NCI-H2227 (cell line): ENCODE measurements at regions not wholly inside any gene's neighbourhood (a gene's known extent, or its start where the extent isn't known, plus 50 kb on each side); places are given as distances from the start of the nearest gene placed in this dataset.

Experiments
- DNase-seq: peaks from one replicate; lab custom pipeline; 2025; ENCODE audit not compliant: unreplicated experiment; lab: John Stamatoyannopoulos, UW

DNA sequence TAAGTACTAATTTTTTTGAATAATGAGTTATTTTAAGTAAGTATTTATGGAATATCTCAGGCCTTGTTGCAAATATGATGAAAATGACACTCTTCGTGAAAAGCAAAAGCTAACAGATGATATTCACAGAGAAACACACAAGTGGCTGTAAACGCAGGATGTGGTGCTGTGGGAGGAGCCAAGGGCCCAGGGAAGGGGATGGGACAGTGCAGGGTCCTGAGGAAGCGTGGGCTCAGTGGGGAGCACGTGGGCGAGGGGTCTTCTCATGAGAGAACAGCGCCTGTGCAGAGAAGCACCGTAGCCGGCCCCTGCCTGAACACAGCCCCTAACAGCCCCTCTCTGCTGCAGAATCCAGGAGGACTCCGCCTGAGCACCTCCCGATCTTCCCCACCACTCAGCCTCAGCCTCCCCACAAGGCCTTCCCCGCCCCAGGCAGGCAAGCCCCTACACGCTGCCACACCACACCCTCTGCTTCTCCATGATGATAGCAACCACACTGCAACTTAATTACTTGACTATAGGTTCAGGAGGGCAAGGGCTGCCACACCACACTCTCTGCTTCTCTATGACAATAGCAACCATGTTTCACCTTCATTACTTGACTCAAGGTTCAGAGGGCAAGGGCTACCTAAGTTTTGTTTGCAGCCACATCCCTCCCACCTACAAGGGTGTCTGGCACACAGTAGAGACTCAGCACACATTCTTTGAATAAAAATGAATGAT lies 152.6 kb upstream of the RNF32 start:
- DNase-seq = no peak

DNA sequence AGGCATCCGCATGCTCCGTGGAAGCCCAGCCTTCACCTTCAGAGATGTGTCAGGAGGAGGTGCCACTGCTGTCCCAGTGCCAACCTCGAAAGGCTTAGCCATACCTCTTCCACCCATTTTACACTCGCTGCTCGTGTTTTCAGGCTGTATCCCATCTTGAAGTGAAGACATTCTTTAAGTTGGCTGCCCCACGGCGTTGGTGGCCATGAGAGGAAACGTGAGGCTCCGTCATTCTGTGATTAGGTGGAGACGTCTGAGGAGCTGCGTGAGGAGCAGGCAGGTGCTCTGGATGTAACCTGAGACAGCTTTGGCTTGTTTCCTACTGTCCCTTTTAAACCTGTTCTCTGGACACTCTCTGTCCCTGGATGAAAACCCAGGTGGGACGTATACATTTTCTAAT lies 159.9 kb upstream of the RNF32 start:
- DNase-seq = no peak

DNA sequence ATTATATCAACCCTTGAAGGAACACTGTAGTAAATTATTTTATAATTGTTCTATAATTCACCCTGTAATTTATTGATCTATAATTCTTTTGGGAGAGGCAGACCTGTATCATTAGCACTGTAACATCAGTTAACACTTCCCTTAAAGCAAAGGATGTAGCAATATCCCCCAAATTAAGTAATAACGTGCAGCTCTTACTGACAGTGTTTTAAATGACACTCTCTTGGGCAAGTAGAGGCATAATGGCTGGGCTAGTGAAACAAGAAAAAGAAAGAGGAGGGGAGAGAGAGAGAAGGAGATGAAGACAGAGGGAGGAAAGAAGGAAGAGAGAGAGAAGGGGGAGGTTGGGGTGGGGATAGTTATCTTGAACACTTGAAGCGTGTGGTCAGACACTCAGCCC lies 161.0 kb upstream of the RNF32 start:
- DNase-seq = no peak

- DNase-seq = no peak
Measured at GRCh38 chr7:156478486-156478885, 162.1 kb upstream of the RNF32 start.

DNA sequence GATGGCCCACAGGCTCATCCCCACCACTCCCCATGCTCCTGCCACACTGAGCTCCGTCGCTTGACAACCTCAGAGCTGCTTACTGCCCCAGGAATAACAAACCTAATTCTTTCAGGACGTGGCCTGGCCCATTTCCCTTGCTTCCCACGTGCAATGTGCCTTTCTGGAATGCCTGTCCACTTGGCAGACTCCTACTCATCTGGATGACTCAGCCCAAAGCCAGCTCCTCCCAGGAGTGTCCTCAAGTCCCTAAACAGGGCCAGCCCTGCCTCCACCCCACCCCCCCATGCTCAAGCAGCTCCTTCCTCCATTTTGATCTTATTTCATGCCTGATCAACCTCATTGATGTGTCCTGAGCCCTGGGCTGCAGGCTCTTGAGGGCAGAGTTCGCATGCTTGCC lies 164.9 kb upstream of the RNF32 start:
- DNase-seq = no peak

- no peak for DNase-seq
Measured at GRCh38 chr7:156475179-156475578, 165.4 kb upstream of the RNF32 start.

DNA sequence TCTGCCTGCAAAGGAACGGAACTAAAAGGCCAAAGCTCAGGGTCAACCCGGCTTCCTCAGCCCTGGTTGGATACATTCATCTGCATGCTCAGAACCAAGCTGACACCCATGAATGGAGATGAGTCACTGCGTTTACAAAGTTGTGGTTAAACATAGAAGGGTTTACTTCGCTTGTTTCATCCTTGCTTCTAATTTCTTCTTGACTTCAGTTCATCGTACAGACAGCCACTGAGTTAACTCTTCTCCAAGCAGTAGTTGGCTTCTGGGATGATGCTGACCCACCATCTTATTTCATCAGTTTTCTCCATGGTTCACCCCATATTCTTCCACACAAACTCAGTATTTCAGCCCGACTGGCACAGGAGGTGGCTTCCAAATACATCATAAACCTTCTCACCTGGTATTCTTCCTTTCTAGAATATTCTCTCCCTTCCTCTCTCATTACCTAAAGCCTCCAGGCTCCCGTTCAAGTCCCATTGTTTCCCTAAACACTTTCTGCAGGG lies 166.3 kb upstream of the RNF32 start:
- no peak for DNase-seq

GRCh38 chr7:156473476-156474240 lies 166.9 kb upstream of the RNF32 start:
- DNase-seq = no peak

DNA sequence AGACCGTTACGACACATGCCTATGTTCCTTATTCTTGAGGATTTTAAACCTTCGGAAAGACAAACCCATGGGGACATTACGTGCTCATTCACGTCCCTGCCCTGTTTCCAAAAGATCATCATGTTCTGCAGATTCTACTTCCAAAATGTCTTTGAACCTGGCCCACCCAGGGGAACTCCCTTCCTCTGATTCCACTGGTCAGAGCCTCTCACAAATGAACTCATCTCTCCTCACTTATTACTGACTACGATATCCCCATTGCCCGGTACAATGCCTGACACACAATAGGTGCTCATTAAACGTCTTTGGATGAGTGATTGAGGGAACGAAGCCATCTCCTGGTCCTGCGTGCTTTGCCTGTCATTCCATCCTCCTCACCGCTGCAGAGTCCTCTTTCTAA lies 168.3 kb upstream of the RNF32 start:
- no peak for DNase-seq

- no peak for DNase-seq
Measured at GRCh38 chr7:156470399-156471320, 169.9 kb upstream of the RNF32 start.

DNA sequence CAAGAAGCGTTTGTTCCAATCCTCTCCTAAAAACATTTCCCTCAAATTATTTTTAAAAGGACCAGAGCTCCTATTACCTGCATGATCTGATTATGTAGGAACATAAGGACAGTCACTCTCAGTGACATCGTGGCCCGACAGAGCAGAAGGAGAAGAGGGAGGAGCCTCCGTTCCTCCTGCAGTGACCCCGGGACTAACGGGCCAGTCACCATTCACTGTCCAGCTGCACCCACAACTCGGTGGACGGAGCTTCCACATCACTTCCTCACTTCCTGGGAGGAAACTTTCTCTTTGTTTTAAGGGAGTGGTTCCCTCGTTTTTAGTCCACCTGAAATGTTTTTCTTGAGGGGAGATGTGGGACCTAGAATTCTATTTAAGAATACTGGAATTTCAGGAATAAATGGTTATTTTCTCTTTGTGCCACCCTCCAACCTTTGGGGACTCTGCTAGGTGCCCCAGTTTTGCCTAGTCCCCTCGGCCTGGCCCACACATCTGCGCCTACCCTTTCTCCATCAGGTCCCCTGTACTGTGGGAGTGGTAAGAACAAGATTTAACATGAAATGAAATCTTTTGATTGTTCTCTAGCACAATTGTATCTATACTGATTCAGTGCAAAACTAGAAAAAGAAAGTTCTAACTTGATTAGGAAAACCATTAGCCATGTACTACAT lies 173.5 kb upstream of the RNF32 start:
- no peak for DNase-seq

GRCh38 chr7:156466272-156466671 lies 174.3 kb upstream of the RNF32 start:
- no peak for DNase-seq

GRCh38 chr7:156465186-156465585 lies 175.4 kb upstream of the RNF32 start:
- no peak for DNase-seq

GRCh38 chr7:156464339-156464738 lies 176.2 kb upstream of the RNF32 start:
- no peak for DNase-seq

DNA sequence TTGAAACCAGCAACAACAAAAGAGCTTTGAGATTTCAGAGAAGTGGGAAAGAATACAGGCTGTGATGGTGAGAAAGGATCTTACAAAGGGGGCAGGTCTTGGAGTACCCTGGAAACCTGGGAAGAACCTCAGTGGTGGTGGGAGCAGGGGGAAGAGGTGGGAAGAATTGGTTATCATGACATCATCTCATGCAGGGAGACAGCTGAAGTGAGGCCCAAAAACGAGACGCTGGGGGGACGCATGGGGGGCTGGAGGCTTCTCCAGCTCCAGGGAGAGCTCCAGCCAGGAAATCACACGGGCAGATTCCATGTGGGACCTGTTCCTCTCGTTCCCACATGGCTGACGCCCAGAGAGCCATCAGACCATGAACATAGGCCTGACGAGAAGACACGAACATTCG lies 177.3 kb upstream of the RNF32 start:
- DNase-seq = no peak

- no peak for DNase-seq
Measured at GRCh38 chr7:156461881-156462665, 178.5 kb upstream of the RNF32 start.

GRCh38 chr7:156460858-156461627 lies 179.5 kb upstream of the RNF32 start:
- DNase-seq = no peak

- DNase-seq = no peak
Measured at GRCh38 chr7:156459582-156459981, 181.0 kb upstream of the RNF32 start.

GRCh38 chr7:156459067-156459466 lies 181.5 kb upstream of the RNF32 start:
- no peak for DNase-seq
